AG04450 (cell line): ENCODE measurements at regions not wholly inside any gene's neighbourhood (a gene's known extent, or its start where the extent isn't known, plus 50 kb on each side); places are given as distances from the start of the nearest gene placed in this dataset.

Experiments used
- CTCF ChIA-PET: fragments of 300-600, 350-600 bp; formaldehyde crosslinking; extraction: SDS; loops from one replicate; lab custom pipeline; 2022; ENCODE audit warnings: antibody characterized with exemption, inconsistent platforms; lab: Charles Lee
- POLR2A ChIA-PET: fragments of 350-600 bp; formaldehyde crosslinking; extraction: SDS; loops from one replicate; lab custom pipeline; 2021; ENCODE audit warnings: antibody characterized with exemption, inconsistent platforms; lab: Yijun Ruan, JAX
- DNase-seq: peaks from one replicate; pipeline ENCODE4 v3.0.0-alpha.2; 2011; ENCODE audit warnings: low read depth, low spot score
- H3K27ac ChIP-seq: one replicate; pipeline ENCODE4 v1.5.1; 2012; ENCODE audit warnings: low read depth, low read length, control low read depth
- H3K27me3 ChIP-seq: one replicate; pipeline ENCODE4 v1.6.0; 2012; ENCODE audit warnings: low read length; ENCODE audit not compliant: control insufficient read depth, insufficient read depth
- H3K4me3 ChIP-seq: 2 replicates; pipeline ENCODE4 v1.5.1; 2011; ENCODE audit warnings: mild to moderate bottlenecking, low read depth, low read length, control low read depth
- H3K9me3 ChIP-seq: 2 replicates; pipeline ENCODE4 v1.5.1; 2012; ENCODE audit warnings: low read length; ENCODE audit not compliant: control insufficient read depth, insufficient read depth
- TF ChIP-seq, protein P1 (sequence below): IDR thresholded peaks from 2 replicates; pipeline ENCODE4 v1.5.1; 2011; ENCODE audit warnings: low read depth, low read length, control low read depth, inconsistent platforms

GRCh38 chr9:30995956-30996738 lies 1388.3 kb upstream of the ACO1 start:
- TF ChIP-seq, protein P1, sequence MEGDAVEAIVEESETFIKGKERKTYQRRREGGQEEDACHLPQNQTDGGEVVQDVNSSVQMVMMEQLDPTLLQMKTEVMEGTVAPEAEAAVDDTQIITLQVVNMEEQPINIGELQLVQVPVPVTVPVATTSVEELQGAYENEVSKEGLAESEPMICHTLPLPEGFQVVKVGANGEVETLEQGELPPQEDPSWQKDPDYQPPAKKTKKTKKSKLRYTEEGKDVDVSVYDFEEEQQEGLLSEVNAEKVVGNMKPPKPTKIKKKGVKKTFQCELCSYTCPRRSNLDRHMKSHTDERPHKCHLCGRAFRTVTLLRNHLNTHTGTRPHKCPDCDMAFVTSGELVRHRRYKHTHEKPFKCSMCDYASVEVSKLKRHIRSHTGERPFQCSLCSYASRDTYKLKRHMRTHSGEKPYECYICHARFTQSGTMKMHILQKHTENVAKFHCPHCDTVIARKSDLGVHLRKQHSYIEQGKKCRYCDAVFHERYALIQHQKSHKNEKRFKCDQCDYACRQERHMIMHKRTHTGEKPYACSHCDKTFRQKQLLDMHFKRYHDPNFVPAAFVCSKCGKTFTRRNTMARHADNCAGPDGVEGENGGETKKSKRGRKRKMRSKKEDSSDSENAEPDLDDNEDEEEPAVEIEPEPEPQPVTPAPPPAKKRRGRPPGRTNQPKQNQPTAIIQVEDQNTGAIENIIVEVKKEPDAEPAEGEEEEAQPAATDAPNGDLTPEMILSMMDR = no peak
- H3K4me3 ChIP-seq = no peak overlapping the region
- no peak overlapping the region for H3K27ac ChIP-seq
- ChIA-PET CTCF (no interaction called here), POLR2A (no interaction called here)
- H3K9me3 ChIP-seq = no peaks in the 10 kb centered on the region
- H3K27me3 ChIP-seq = no peaks in the 10 kb centered on the region
- DNase-seq = no peak

GRCh38 chr9:30996761-30997160 lies 1387.7 kb upstream of the ACO1 start:
- TF ChIP-seq, protein P1 = no peak
- no peak overlapping the region for H3K27ac ChIP-seq
- no peaks in the 10 kb centered on the region for H3K9me3 ChIP-seq
- no peak for DNase-seq
- CTCF ChIA-PET = no interaction called here
- H3K4me3 ChIP-seq = no peak overlapping the region
- POLR2A ChIA-PET = no interaction called here
- H3K27me3 ChIP-seq = no peaks in the 10 kb centered on the region

- Histone ChIP-seq H3K27ac (no peak overlapping the region), H3K27me3 (no peaks in the 10 kb centered on the region), H3K9me3 (no peaks in the 10 kb centered on the region), H3K4me3 (no peak overlapping the region)
- no peak for DNase-seq
- TF ChIP-seq, protein P1 = no peak
- CTCF ChIA-PET = no interaction called here
- POLR2A ChIA-PET = no interaction called here
These were observed 1387.2 kb upstream of the ACO1 start for GRCh38 chr9:30997291-30997690.

GRCh38 chr9:31005086-31005665 lies 1379.3 kb upstream of the ACO1 start:
- CTCF ChIA-PET = no interaction called here
- POLR2A ChIA-PET = no interaction called here
- TF ChIP-seq, protein P1 = no peak
- H3K4me3 ChIP-seq = no peak overlapping the region
- no peaks in the 10 kb centered on the region for H3K27me3 ChIP-seq
- peaks cover 11% of the 10 kb centered on the region for H3K9me3 ChIP-seq
- H3K27ac ChIP-seq = no peak overlapping the region
- no peak for DNase-seq

DNA sequence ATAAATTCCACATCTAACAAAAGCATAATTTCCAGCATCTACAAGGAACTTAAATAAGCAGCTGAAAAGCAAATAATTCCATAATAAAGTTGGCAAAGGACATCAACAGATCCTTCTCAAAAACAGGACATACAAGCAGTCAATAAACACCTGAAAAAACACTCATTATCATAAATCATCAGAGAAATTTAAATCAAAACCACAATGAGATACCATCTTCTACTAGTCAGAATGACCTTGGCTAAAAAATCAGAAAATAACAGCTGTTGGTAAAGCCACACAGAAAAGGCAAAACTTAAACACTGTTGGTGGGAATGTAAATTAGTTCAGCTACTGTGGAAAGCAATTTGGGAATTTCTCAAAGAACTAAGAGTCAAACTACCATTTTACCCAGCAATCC lies 1371.1 kb upstream of the ACO1 start:
- Histone ChIP-seq H3K4me3 (no peak overlapping the region), H3K27me3 (no peaks in the 10 kb centered on the region), H3K27ac (no peak overlapping the region), H3K9me3 (no peaks in the 10 kb centered on the region)
- TF ChIP-seq, protein P1 = no peak
- POLR2A ChIA-PET = interaction anchor here (0.6 kb wide), 1 partner anchor 621 kb away, joined by 3 read pairs; no protein-coding TSS in a partner anchor
- no peak for DNase-seq
- CTCF ChIA-PET = no interaction called here
